Gastroesophageal sphincter (tissue), 3 donors: ENCODE measurements at regions not wholly inside any gene's neighbourhood (a gene's known extent, or its start where the extent isn't known, plus 50 kb on each side); places are given as distances from the start of the nearest gene placed in this dataset.

ENCODE experiments used
- CTCF ChIP-seq, 4 experiments: fragments of 200-600 bp in 2 of 4; fragments of 450-650 bp in 2 of 4; sonication (generic) in 1 of 4; IDR thresholded peaks; one replicate each; pipeline ENCODE4 v1.5.1; 2017 to 2019; ENCODE audit warnings: antibody characterized with exemption in 4 of 4, mild to moderate bottlenecking in 2 of 4, moderate library complexity in 2 of 4
- POLR2A ChIP-seq, 2 donors: fragments of 450-650 bp; IDR thresholded peaks; one replicate each; pipeline ENCODE4 v1.6.1; 2017; ENCODE audit warnings: antibody characterized with exemption in 2 of 2, mild to moderate bottlenecking in 2 of 2, moderate library complexity in 1 of 2
- POLR2AphosphoS5 ChIP-seq: sonication (generic); formaldehyde crosslinking; IDR thresholded peaks from one replicate; pipeline ENCODE4 v1.6.1; 2017; ENCODE audit warnings: antibody characterized with exemption

DNA sequence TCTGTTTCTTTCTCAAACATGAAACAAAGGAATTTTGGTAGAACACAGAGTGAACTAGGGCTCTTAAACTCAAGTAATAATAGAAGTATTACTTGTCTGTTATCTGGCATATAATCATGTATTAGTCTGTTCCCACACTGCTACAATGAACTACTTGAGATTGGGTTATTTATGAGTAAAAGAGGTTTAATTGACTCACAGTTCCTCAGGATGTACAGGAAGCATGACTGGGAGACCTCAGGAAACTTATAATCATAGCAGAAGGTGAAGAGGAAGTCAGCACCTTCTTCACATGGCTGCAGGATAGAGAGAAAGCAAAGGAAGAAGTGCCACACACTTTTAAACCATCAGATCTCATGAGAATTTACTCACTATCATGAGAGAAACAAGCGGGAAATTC, 273.4 kb downstream of the ETS1 start:
- no peak for TF ChIP-seq POLR2A (IDR thresholded peaks at IDR 0.05)
- TF ChIP-seq CTCF (IDR thresholded peaks at IDR 0.05): no peak
- no peak for TF ChIP-seq POLR2AphosphoS5
